ENCODE measurements at regions not wholly inside any gene's neighbourhood (a gene's known extent, or its start where the extent isn't known, plus 50 kb on each side); places are given as distances from the start of the nearest gene placed in this dataset.

GRCh38 chr3:191750618-191751017, 289.7 kb downstream of the PYDC2 start:
- no peak for DNase-seq

- peak; percentile 86 for DNase-seq
These were observed 292.2 kb downstream of the PYDC2 start for GRCh38 chr3:191753196-191753595.

GRCh38 chr3:191761906-191762305, 300.9 kb downstream of the PYDC2 start:
- DNase-seq: peak; percentile 49

- peak; percentile 94 for DNase-seq
These were observed 301.5 kb downstream of the PYDC2 start for GRCh38 chr3:191762323-191762960.

DNA sequence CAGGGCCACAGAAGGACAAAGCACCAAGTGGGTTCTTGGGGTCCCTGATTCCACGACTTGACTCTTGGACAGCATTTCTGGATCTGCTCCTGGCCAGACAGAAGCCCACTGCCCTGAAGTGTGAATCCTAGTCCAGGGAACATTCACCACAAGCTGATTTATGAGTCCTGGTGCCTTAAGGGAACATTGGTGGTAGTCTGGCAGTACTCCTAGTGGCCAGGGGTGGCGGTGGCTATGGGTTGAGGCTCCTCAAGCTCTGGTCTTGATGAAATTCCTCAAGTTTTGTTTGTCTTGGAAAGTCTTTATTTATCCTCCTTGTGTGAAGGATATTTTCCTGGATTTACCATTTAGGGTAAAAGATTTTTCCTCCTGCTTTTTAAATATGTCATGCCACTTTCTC, 307.5 kb downstream of the PYDC2 start:
- DNase-seq: no peak

GRCh38 chr3:191770541-191770940, 309.6 kb downstream of the PYDC2 start:
- DNase-seq: no peak

GRCh38 chr3:191774485-191774884, 313.5 kb downstream of the PYDC2 start:
- DNase-seq: peak; percentile 98

- DNase-seq: peak; percentile 80
These were observed 314.7 kb downstream of the PYDC2 start for GRCh38 chr3:191775451-191776233.

DNA sequence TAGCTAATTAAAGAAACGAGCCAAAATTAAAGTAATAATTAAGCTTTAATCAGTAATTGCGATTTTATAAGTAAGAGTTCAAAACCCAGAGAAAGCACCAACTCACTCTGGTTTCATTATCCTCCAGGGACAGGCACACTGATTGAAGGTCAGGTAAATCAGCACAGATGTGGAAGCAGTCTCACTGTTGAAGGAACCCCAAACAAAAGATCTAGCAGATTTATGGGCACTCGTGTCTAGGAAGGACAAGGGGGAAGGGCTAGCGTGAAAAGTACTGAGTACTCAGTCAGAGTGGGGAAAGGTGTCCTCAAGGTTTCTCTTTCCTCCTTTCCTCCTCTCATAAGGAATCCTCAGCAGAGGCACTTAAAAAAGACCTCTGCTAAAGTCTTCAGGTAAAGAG, 320.1 kb downstream of the PYDC2 start:
- DNase-seq: no peak

GRCh38 chr3:191783024-191783423, 322.1 kb downstream of the PYDC2 start:
- peak; percentile 19 for DNase-seq

GRCh38 chr3:191790934-191791333, 330.0 kb downstream of the PYDC2 start:
- no peak for DNase-seq

GRCh38 chr3:191792580-191792979, 331.6 kb downstream of the PYDC2 start:
- no peak for DNase-seq

DNA sequence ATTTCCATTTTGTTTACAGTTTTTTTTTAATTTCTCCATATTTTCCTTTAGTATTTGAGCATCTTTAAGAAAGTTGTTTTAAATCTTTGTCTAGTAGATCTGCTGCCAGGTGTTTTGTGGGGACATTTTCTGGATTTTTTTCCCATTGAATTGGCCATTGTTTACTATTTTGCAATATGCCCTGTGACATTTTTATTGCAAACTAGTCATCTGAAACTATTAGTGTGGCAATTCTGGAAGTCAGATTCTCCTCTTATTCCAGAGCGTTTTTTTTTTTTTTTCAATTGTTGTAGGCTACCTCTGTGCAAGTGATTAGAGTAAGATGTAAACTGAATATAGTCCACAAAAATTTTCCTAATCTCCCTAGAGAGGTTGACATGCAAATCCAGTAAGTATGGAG, 334.2 kb downstream of the PYDC2 start:
- DNase-seq: no peak

DNA sequence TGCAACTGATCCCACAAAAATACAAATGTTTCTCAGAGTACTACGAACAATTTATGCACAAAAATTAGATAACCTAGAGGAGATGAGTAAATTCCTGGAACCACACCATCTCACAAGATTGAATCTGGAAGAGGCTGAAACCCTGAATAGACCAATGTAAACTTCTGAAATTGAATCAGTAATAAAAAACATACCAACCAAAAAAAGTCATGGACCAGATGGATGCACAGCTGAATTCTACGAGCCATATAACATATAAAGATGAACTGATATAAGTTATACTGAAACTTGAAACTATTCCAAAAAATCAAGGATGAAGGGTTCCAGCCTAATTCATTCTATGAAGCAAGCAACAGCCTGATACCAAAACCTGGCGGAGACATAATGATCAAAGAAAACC, 336.3 kb downstream of the PYDC2 start:
- DNase-seq: no peak

DNA sequence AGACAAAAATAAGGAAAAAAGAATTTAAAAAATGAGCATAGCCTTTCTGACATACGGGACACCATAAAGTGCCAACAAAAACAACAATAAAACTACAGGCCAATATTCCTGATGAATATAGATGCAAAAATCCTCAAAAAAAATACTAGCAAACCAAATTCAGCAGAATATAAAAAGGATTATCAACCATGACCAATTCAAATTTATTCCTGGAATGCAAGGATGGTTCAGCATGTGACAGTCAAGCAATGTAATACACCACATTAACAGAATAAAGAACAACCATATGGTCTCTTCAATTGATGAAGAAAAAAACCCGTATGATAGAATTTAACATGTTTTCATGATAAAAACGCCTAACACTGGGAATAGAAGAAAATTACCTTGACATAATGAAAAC, 341.7 kb downstream of the PYDC2 start:
- DNase-seq: no peak

GRCh38 chr3:191804935-191805334, 344.0 kb downstream of the PYDC2 start:
- DNase-seq: no peak

- DNase-seq: no peak
These were observed 347.1 kb downstream of the PYDC2 start for GRCh38 chr3:191808073-191808472.

GRCh38 chr3:191809326-191809949, 348.5 kb downstream of the PYDC2 start:
- peak; percentile 19 for DNase-seq

GRCh38 chr3:191813245-191813644, 352.3 kb downstream of the PYDC2 start:
- no peak for DNase-seq

GRCh38 chr3:191848818-191849217, 387.9 kb downstream of the PYDC2 start:
- no peak for DNase-seq

DNA sequence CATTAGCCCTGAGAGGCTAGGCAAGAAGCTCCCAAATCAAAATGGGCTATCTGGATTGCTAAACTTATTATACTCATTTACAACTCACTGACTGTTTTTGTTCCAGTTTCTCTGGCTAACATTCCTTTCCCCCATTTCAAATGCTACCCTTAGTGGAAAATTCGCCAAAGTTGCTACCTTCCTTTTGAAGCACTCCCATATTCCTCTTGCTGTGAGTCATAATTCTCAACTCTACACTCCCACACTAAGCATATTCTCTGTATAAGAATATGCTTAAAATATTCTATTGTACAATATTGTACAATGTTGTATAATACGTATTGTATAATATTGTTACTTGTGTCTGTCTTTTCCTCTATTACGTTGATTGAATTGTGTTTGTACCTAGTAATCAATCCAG, 398.6 kb downstream of the PYDC2 start:
- DNase-seq: no peak

DNA sequence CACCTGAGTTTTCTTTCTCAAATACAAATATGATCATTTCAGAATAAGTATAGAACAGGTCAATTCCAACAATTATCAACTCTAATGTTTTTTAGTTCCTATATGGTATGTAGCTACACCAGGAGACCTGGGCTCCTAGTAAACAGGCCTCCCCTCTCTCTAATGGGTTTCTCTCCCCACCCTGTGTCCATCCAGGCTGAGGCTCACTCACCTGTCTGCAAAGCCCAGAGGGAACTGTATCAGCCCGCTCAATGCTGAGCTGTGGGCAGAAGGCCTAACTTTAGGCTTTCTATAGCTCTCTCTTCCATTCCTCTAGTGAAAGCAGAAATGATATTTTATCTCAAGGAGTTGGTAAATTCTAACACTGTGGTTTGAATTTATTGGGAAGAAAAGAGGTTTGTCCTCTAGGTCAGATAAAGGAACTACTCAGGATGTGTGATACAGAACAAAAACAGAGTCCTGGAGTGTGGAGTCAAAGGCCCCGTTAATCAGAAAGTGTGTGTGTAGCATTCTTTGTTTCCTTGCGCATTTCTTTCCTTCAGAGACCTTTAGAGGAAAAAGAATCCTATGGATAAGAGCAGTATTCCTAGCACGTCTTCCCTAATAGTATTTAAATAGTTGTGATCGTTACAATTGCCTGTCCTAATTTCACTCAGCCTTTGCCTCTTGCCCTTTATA, 408.9 kb downstream of the PYDC2 start:
- no peak for DNase-seq

- no peak for DNase-seq
These were observed 412.8 kb downstream of the PYDC2 start for GRCh38 chr3:191873736-191874135.

- peak; percentile 93 for DNase-seq
These were observed 421.3 kb downstream of the PYDC2 start for GRCh38 chr3:191882289-191882688.
